ENCODE measurements at regions not wholly inside any gene's neighbourhood (a gene's known extent, or its start where the extent isn't known, plus 50 kb on each side); places are given as distances from the start of the nearest gene placed in this dataset.

GRCh38 chr1:195763146-195763906 is 844.9 kb downstream of the KCNT2 start (continued):
- no peak for TF ChIP-seq NBN (IDR thresholded peaks at IDR 0.05; ENCODE audit: low read depth)
- TF ChIP-seq TFAP4 (CRISPR knock-in tag; IDR thresholded peaks at IDR 0.05; ENCODE audit: borderline replicate concordance), result peak; percentile 27; the same call in 1 of the 2 replicates
- TF ChIP-seq DIDO1 (tag; IDR thresholded peaks at IDR 0.05; ENCODE audit: low read depth), result no peak
- TF ChIP-seq ETV5 (CRISPR knock-in tag; IDR thresholded peaks at IDR 0.05; ENCODE audit: low read depth), result 0 out of 2 replicates have a peak, but pooled peaks have one; percentile 56
- no peak for TF ChIP-seq MYC (IDR thresholded peaks at IDR 0.05; ENCODE audit: low read depth, low read length)
- TF ChIP-seq MYC (CRISPR knock-in tag; IDR thresholded peaks at IDR 0.05; ENCODE audit: borderline replicate concordance, low read depth), result no peak
- no peak for TF ChIP-seq NFIC (IDR thresholded peaks at IDR 0.05)
- peak; percentile 60 for TF ChIP-seq CEBPB (tag; IDR thresholded peaks at IDR 0.05)
- TF ChIP-seq MIER1 (IDR thresholded peaks at IDR 0.05; ENCODE audit: low read depth), result no peak
- TF ChIP-seq PHTF2 (CRISPR knock-in tag; IDR thresholded peaks at IDR 0.05), result no peak
- peak; percentile 22; the same call in 1 of the 2 replicates for TF ChIP-seq FOXP1 (CRISPR knock-in tag; IDR thresholded peaks at IDR 0.05)
- TF ChIP-seq WHSC1 (IDR thresholded peaks at IDR 0.05; ENCODE audit: low read length), result peak; percentile 41
- TF ChIP-seq CBX3 (IDR thresholded peaks at IDR 0.05; ENCODE audit: borderline replicate concordance in 1 of 2, low read length in 2 of 2), result no peak
- TF ChIP-seq TEAD1 (CRISPR knock-in tag; IDR thresholded peaks at IDR 0.05), result peak in 1 of 2 experiments; percentile 73; a peak in 1 of 4 replicates
- no peak for TF ChIP-seq RREB1 (CRISPR knock-in tag; IDR thresholded peaks at IDR 0.05)
- TF ChIP-seq ZNF695 (CRISPR knock-in tag; IDR thresholded peaks at IDR 0.05), result 0 out of 2 replicates have a peak, but pooled peaks have one; percentile 19
- peak; percentile 53 for TF ChIP-seq SAP30 (IDR thresholded peaks at IDR 0.05; ENCODE audit: borderline replicate concordance, insufficient read depth, low read depth, low read length, poor library complexity, severe bottlenecking)
- peak; percentile 58 for TF ChIP-seq CEBPG (CRISPR knock-in tag; IDR thresholded peaks at IDR 0.05)
- 0 out of 4 replicates have a peak, but pooled peaks of 1 of the 2 experiments have one; percentile 29 for TF ChIP-seq CEBPG (tag; conservative IDR thresholded peaks at IDR 0.05 in 1 of 2, IDR thresholded peaks at IDR 0.05 in 1 of 2)
- peak; percentile 35; the same call in 1 of the 2 replicates for TF ChIP-seq ZFX (CRISPR knock-in tag; IDR thresholded peaks at IDR 0.05)
- TF ChIP-seq POLR2H (tag; IDR thresholded peaks at IDR 0.05; ENCODE audit: low read depth), result no peak

Data from K562 (cell line).